ENCODE measurements at regions not wholly inside any gene's neighbourhood (a gene's known extent, or its start where the extent isn't known, plus 50 kb on each side); places are given as distances from the start of the nearest gene placed in this dataset.
"Not testable (repeated sequence)": the region's sequence is repeated elsewhere in the genome, so short reads cannot be mapped to it uniquely, and the experiment has no call there.

GRCh38 chr10:15921423-15921945 lies 61.2 kb upstream of the MINDY3 start:
- not testable (repeated sequence) for FAIRE-seq

GRCh38 chr10:15931376-15931775 lies 71.1 kb upstream of the MINDY3 start:
- no peak for DNase-seq (ENCODE audit: low spot score)
- no peak for FAIRE-seq

More at GRCh38 chr10:15921423-15921945, 61.2 kb upstream of the MINDY3 start:
- DNase-seq (ENCODE audit: low spot score): not testable (repeated sequence)

DNA sequence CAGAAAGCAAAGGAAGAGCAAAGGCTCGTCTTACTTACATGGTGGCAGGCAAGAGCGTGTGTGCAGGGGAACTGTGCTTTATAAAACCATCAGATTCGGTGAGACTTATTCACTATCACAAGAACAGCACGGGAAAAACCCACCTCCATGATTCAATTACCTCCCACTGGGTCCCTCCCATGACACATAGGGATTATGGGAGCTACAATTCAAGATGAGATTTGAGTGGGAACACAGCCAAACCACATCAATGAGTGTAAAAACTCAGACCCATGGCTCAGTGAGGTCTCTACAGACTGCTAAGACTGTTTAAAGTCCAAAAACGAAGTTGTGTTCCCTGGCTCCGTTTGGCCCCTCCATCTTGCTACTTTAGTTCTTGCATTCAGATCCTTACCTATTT lies 79.2 kb upstream of the MINDY3 start:
- peak; percentile 17 for DNase-seq (ENCODE audit: low spot score)
- peak; percentile 66 for FAIRE-seq

DNA sequence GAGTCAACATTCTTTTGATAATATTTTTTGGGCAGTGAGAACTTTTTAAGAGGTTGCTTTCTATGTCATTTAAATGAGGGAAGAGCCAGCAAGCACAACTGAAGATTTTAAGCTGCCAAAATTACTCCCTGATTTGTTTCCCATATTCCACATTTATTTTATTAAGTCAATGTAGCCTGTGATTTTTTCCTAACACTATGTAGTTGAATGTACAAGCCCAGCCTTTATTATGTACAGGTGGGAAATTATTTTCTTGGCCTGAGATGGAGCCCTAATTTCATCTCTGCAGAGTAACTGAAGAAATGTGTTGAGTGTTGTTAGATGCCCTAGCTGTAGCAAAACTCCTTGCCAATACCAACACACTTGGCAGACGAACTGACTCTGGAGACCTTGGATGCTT lies 83.1 kb upstream of the MINDY3 start:
- DNase-seq (ENCODE audit: low spot score) (no peak), FAIRE-seq (no peak)

DNA sequence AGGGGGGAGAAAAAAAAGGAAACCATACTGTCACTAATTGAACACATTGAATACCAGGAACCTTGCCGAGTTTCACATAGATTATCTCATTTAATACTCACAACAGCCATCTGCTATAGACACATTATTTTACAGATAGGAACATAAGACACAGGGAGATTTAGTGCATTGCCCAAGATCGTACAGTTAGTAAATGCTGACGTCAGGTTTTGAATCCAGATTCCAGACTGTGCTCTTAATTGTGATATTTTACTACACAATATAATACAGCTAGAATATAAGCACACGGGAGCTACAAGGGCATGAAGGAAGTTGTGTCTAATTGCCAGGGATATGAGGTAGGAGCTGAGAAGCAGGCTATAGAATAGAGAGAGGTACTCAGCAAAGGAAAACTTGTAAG lies 93.9 kb upstream of the MINDY3 start:
- DNase-seq (ENCODE audit: low spot score) (no peak), FAIRE-seq (no peak)

DNA sequence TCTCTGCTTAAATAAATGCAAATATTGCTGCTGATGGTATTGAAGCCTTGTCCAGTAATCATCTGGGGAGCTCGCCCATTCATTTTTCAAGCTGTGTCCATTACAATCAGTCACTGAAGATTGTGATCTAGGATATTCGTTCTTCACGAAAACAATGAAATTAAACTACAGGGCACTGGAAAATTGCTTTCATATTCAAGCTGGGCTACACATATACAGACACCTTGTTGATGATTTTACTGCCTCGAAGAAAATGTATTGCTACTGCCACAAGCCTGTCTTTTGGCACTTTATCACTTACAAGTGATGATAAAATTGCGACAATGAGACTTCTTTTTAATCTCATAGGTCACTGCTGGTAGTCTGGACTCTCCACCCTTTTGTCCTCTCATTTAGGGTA lies 100.0 kb upstream of the MINDY3 start:
- DNase-seq (ENCODE audit: low spot score) (no peak), FAIRE-seq (no peak)

GRCh38 chr10:15972736-15973135 lies 112.4 kb upstream of the MINDY3 start:
- not testable (repeated sequence) for FAIRE-seq; DNase-seq (ENCODE audit: low spot score)

DNA sequence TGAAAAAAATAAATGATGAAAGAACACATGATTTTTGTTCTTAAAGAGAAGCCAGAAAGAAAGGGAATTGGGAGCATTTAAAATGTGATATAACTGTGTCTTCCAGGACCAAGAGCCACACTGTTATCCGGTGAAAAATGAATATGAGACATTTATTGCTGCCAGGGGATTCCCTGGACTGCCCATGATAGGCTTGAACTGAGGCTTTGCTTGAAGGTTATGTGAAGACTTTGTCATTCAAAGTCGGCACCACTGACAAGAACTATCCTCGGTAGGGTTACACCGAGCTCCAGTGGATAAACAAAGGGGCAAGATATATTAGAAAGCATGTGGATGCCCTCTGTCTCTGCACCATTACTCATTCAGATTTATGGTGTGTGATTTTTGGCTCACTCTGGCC lies 125.4 kb upstream of the MINDY3 start:
- DNase-seq (ENCODE audit: low spot score): no peak
- no peak for FAIRE-seq

DNA sequence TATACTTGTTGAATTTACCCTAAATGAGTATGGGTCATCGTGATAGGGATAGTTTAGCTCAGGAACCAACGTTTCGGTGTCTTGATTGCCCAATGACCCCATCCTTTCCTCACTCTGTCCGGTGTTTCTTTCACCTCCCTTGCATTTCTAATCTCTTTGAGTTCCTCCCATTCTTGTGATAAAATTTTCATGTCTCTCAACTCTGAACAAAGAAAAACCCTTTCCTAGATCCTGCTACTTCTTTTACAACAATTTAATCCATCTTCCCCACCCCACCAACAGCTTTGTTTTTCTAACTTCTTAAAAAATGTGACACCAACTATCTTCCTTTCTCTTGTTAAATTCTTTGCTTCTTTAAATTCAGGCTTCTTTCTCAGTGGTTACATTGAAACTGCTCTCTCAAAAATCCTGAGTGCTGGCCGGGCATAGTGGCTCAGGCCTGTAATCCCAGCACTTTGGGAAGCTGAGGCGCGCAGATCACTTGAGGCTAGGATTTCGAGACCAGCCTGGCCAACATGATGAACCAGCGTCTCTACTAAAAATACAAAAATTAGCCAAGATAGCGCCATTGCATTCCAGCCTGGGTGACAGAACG lies 130.3 kb upstream of the MINDY3 start:
- FAIRE-seq (no peak), DNase-seq (ENCODE audit: low spot score) (no peak)

- FAIRE-seq (no peak), DNase-seq (ENCODE audit: low spot score) (no peak)
Observed at GRCh38 chr10:15997313-15997712, 137.0 kb upstream of the MINDY3 start.

GRCh38 chr10:16001581-16001980 lies 141.3 kb upstream of the MINDY3 start:
- FAIRE-seq: no peak

DNA sequence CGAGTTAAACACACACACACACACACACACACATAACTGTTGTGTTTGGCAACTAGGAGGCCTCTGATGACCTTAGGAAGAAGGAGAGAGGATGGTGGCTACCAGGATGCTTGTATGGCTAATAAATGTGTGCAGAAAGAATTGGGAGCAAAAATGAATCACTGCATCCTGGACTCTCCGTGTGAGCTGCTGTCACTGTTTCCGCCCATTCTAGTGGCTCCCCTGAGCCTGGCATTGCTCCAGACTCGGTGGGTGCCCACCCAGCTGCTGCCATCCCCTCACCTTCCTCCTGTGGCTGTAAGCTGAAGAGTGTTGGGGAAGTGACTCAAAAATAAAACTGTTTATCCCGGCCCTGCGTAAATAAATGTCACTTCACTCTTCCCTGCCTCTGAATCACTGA lies 149.5 kb upstream of the MINDY3 start:
- FAIRE-seq: no peak

More at GRCh38 chr10:16001581-16001980, 141.3 kb upstream of the MINDY3 start:
- DNase-seq (ENCODE audit: low spot score): no peak

DNA sequence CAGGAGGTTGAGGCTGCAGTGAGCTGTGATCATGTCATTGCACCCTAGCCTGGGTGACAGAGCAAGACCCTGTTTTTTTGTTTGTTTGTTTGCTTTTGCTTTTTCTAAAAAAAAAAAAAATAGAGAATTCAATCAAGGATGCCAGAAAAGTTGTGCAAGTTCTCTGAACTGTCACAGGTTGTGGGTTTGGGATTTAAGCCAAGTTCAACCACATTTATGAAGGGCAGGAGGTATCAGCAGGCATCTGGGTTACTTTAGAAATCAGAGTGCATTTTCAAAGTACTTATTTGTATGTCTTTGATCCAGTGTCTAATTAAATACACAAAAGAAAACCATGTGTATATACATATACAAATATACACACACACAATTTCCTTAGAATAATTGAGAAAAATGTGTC lies 151.2 kb upstream of the MINDY3 start:
- FAIRE-seq (no peak), DNase-seq (ENCODE audit: low spot score) (peak; percentile 48)

More for the DNA sequence above, 149.5 kb upstream of the MINDY3 start:
- DNase-seq (ENCODE audit: low spot score): no peak

DNA sequence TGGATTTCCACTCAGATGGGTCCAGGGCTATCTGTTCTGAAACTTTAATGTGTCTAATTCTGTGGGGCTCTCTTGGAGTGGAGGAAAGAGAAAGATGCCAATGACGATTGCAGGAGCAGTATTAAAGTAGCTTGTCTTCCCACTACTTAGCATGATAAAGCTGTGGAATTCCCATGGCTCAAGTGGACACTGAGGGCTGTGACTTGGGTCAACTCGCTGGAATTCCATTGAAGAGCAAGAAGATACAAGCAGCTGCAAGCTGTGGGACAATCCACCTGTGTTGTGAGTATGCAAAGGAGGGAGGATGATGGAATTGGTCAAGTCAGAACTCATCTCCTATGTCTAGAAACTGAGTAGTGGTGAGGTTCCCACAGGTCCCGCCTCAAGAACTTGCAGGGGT lies 154.2 kb upstream of the MINDY3 start:
- FAIRE-seq (no peak), DNase-seq (ENCODE audit: low spot score) (no peak)

- FAIRE-seq: no peak
- no peak for DNase-seq (ENCODE audit: low spot score)
Observed at GRCh38 chr10:16016688-16017087, 156.4 kb upstream of the MINDY3 start.

- FAIRE-seq: no peak
- DNase-seq (ENCODE audit: low spot score): no peak
Observed at GRCh38 chr10:16020836-16021235, 160.5 kb upstream of the MINDY3 start.

- not testable (repeated sequence) for DNase-seq (ENCODE audit: low spot score); FAIRE-seq
Observed at GRCh38 chr10:16026832-16027231, 166.5 kb upstream of the MINDY3 start.

DNA sequence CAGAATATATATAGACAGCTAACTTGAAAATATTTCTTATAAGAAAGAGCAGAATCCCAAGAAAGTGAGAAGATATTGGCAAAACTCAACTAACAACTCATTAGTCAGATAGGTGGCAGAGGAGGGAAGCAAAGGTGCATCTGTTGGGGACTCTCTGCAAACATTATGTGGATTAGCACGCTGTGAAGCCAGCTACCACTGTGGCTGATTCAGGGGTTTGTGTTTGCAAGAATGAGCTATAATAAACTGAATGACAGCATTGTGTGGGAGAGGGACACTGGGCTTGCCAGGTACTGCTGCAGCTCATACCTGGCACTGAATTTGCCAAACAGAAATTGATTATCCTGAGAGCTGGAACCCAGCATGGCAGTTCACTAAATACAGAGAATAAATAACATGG lies 170.3 kb upstream of the MINDY3 start:
- FAIRE-seq (no peak), DNase-seq (ENCODE audit: low spot score) (no peak)

DNA sequence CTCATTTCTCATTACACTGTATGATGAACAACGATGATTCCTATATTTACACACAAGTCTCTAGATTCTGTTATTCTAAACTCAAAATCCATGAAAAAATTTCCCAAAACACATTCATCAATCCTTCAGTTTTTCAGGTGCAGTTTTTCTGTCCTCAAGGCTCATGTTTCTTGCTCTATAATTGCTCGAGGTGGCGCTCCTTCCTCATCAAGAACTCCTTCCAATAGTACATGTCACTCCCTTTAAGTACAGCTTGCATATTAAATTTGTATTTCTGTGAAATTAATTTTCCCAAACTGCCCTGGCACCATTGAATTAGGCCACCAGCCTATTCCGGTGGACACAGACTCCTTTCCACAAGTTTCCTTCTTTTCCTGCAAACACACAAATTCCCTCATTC lies 188.7 kb upstream of the MINDY3 start:
- FAIRE-seq: no peak
- no peak for DNase-seq (ENCODE audit: low spot score)

DNA sequence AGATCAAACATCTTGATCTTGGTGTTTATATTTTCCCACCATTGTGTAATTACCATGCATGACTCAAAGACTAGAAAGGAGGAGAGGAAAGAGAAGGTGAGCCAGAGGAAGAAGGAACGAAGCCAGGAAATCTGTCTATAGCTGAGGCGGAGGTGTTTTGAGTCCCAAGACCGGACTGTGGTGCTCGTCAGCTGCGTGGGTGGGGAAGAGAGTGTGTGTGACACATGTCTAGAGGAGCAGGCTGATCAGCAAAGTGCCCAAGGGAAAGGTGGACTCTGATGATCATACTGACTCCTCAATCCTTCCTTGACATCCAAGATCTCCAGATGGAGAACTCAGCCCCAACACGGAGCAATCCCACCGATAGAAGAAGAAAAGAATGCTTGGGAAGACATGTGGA lies 189.5 kb upstream of the MINDY3 start:
- FAIRE-seq (no peak), DNase-seq (ENCODE audit: low spot score) (peak; percentile 39)

DNA sequence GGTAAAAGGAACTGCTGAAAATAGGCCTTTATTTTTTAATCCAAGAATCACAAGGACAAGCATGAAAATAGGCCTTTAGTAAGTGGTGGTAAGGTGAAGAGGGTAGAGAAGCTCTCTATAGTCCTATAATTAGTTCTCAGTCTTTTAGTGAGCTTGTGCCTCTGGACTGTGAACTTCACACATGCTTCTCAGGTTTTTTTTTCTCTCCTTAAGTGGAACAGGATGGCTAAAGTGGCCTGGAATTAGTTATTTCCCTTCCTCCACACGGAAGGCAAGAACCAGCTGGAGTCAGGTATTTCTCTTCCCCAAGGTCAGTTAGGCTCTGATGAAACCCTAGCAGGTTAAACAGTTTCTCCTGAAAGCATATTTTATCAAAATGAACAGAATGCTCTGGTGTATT lies 203.0 kb upstream of the MINDY3 start:
- DNase-seq (ENCODE audit: low spot score): no peak
- FAIRE-seq: no peak

DNA sequence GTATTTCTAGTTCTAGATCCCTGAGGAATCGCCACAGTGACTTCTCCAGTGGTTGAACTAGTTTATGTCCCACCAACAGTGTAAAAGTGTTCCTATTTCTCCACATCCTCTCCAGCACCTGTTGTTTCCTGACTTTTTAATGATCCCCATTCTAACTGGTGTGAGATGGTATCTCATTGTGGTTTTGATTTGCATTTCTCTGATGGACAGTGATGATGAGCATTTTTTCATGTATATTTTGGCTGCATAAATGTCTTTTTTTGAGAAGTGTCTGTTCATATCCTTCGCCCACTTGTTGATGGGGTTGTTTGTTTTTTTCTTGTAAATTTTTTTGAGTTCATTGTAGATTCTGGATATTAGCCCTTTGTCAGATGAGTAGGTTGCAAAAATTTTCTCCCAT lies 223.2 kb upstream of the MINDY3 start:
- DNase-seq (ENCODE audit: low spot score); FAIRE-seq: not testable (repeated sequence)

- DNase-seq (ENCODE audit: low spot score) (peak; percentile 73), FAIRE-seq (no peak)
Observed at GRCh38 chr10:16105082-16105481, 244.8 kb upstream of the MINDY3 start.
